Activated CD4-positive, alpha-beta memory T cell treated with anti-CD3 and anti-CD28 coated beads, Interleukin-2, amount 10 ng/mL, durations not matched to agents 7 days and 5 days (primary cell): ENCODE measurements at regions not wholly inside any gene's neighbourhood (a gene's known extent, or its start where the extent isn't known, plus 50 kb on each side); places are given as distances from the start of the nearest gene placed in this dataset.

Experiments used
- CTCF ChIA-PET: fragments of 350-600 bp; sonication (Branson Sonifier 250); formaldehyde crosslinking; loops from one replicate; lab custom pipeline; 2021; ENCODE audit warnings: antibody characterized with exemption, inconsistent platforms; lab: Charles Lee
- POLR2A ChIA-PET: fragments of 350-600 bp; sonication (Branson Sonifier 250); formaldehyde crosslinking; loops from one replicate; lab custom pipeline; 2021; ENCODE audit warnings: antibody characterized with exemption; lab: Charles Lee
- DNase-seq: peaks from one replicate; pipeline ENCODE4 v3.0.0-alpha.2; 2020
- H3K27ac Mint-ChIP-seq: one replicate; pipeline ENCODE4 v1.8.0; 2021; ENCODE audit warnings: mild to moderate bottlenecking, mixed read lengths
- H3K27me3 Mint-ChIP-seq: one replicate; pipeline ENCODE4 v1.8.0; 2021; ENCODE audit warnings: mixed read lengths
- H3K36me3 Mint-ChIP-seq: one replicate; pipeline ENCODE4 v1.8.0; 2021; ENCODE audit warnings: low read depth, mixed read lengths
- H3K4me1 Mint-ChIP-seq: one replicate; pipeline ENCODE4 v1.8.0; 2021; ENCODE audit warnings: mixed read lengths
- H3K4me3 Mint-ChIP-seq: one replicate; pipeline ENCODE4 v1.8.0; 2021; ENCODE audit warnings: mild to moderate bottlenecking, mixed read lengths
- H3K9me3 Mint-ChIP-seq: one replicate; pipeline ENCODE4 v1.8.0; 2021; ENCODE audit warnings: mixed read lengths

DNA sequence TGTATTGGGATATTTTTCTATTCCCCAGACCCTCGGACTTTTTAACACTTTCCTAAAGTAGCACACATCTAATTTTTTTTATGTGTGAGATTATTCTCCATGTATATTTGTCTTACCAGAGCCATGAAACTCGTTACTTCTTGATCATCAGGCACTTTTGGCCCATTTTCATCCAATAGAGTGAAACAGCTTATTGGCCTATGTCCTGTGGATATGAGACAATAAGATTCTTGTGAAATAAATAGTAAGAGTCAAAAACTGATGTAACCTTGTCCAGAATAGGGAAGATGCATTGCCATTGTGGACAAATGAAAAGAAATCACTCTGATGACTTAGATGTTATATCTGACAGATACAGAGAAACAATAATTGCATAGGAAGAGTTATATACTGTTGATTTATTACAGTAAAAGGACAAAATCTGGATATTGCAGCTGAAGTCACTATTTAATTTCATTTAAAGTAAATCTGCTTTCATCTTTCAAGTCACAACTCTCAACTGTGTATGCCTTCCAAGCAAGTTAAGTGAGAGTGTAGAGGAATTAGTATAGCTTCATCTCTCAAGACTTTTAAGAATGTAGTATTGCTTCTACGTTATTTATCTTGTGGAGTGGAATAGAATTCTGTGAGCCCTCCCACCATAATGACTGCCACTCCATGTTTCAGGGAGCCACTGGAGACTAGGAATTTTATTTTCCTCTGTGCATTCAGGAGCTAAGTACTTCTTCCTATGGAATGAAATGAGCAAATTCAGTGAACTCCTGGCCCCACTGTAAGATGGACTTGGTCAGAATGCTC is 86.9 kb downstream of the ADAMTS1 start:
- ChIA-PET POLR2A (no interaction called here), CTCF (no interaction called here)
- H3K27me3 Mint-ChIP-seq, result no peaks in the 10 kb centered on the region
- no peak for DNase-seq
- no peaks in the 10 kb centered on the region for H3K4me1 Mint-ChIP-seq
- H3K4me3 Mint-ChIP-seq, result no peak overlapping the region
- H3K9me3 Mint-ChIP-seq, result no peaks in the 10 kb centered on the region
- no peak overlapping the region for H3K27ac Mint-ChIP-seq
- no peaks in the 10 kb centered on the region for H3K36me3 Mint-ChIP-seq

DNA sequence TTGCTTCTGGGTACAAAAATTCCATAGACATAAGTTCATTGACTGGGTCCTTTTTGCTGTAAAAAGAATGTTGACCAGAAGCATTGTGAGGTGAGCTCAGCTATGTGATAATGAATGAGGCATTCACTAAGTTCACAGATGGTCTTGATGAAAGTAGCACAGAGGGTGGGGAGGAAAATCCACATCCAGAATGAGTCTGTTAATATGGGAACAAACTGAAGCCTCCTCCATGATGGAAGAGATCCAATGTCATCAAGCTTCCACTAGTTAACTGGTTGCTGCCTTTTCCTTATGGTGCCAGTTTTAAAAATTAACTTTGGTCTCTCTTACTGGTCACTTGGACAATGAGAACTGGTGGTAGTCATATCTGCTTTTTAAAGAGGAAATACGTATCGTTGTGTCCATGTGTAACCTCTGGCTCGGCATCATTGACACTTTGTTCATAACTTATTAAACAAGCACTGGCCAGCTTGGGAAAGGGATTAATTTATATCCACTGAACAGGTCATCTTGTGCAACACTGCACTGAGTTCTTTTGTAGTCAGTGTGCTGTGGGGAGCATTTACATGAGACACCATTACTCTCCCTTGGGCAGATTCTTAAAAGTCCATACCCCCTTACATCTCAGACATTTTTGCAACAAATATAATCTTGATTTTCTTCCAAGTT is 88.6 kb downstream of the ADAMTS1 start:
- POLR2A ChIA-PET, result no interaction called here
- Mint-ChIP-seq H3K27ac (no peak overlapping the region), H3K36me3 (no peaks in the 10 kb centered on the region), H3K4me1 (no peaks in the 10 kb centered on the region), H3K27me3 (no peaks in the 10 kb centered on the region), H3K4me3 (no peak overlapping the region), H3K9me3 (no peaks in the 10 kb centered on the region)
- CTCF ChIA-PET, result no interaction called here
- no peak for DNase-seq

GRCh38 chr21:26754853-26755252 is 90.4 kb downstream of the ADAMTS1 start:
- H3K27me3 Mint-ChIP-seq, result no peaks in the 10 kb centered on the region
- H3K4me1 Mint-ChIP-seq, result no peaks in the 10 kb centered on the region
- no peaks in the 10 kb centered on the region for H3K9me3 Mint-ChIP-seq
- H3K27ac Mint-ChIP-seq, result no peak overlapping the region
- no peak overlapping the region for H3K4me3 Mint-ChIP-seq
- H3K36me3 Mint-ChIP-seq, result no peaks in the 10 kb centered on the region
- ChIA-PET POLR2A (no interaction called here), CTCF (no interaction called here)
- DNase-seq, result no peak

DNA sequence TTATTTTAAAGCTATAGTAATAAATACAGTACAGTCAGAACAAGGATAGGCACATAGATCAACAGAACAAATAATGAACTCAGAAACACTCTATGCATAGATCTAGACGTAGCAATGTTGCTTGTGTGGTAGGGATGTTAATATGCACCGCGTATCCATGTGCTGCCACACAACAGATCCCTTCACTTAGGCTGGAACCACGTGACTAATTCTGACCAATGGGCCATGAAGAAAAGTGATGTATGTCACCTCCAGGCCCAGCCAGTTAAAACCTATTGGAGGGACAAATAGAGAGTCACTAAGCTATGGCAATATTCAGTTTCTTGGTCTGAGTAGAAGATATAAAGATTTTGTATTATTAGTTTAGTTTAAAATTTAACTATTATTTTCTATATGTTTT is 91.4 kb downstream of the ADAMTS1 start:
- H3K4me3 Mint-ChIP-seq, result no peak overlapping the region
- H3K36me3 Mint-ChIP-seq, result no peaks in the 10 kb centered on the region
- CTCF ChIA-PET, result no interaction called here
- no peaks in the 10 kb centered on the region for H3K9me3 Mint-ChIP-seq
- no peak overlapping the region for H3K27ac Mint-ChIP-seq
- no peaks in the 10 kb centered on the region for H3K27me3 Mint-ChIP-seq
- no peaks in the 10 kb centered on the region for H3K4me1 Mint-ChIP-seq
- no peak for DNase-seq
- POLR2A ChIA-PET, result no interaction called here

DNA sequence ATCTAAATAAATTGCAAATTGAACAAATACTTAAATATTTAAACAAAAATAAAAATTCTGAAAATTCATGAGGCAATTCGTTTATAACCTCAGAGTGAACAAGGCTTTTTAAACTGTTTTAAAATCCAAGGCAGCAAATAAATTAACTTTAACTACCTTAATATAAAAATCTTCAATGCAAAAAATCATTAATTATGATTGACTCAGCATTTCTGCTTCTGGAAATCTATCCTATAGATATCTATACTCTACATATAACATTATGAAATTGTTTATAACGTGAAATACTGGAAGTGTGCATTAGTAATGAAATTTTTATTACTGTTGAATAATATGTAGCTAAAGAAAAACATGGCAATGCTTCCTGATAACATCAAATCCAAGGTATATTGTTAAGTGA is 92.4 kb downstream of the ADAMTS1 start:
- no peak overlapping the region for H3K27ac Mint-ChIP-seq
- DNase-seq, result no peak
- H3K4me1 Mint-ChIP-seq, result no peaks in the 10 kb centered on the region
- no peaks in the 10 kb centered on the region for H3K27me3 Mint-ChIP-seq
- H3K36me3 Mint-ChIP-seq, result no peaks in the 10 kb centered on the region
- H3K9me3 Mint-ChIP-seq, result no peaks in the 10 kb centered on the region
- no peak overlapping the region for H3K4me3 Mint-ChIP-seq
- POLR2A ChIA-PET, result no interaction called here
- CTCF ChIA-PET, result interaction anchor here (0.6 kb wide), 1 partner anchor 765 kb away, joined by 3 read pairs; no protein-coding TSS in a partner anchor

GRCh38 chr21:26751305-26751704 is 93.9 kb downstream of the ADAMTS1 start:
- H3K4me1 Mint-ChIP-seq, result no peaks in the 10 kb centered on the region
- H3K27me3 Mint-ChIP-seq, result no peaks in the 10 kb centered on the region
- POLR2A ChIA-PET, result no interaction called here
- CTCF ChIA-PET, result no interaction called here
- H3K9me3 Mint-ChIP-seq, result no peaks in the 10 kb centered on the region
- no peak overlapping the region for H3K4me3 Mint-ChIP-seq
- no peaks in the 10 kb centered on the region for H3K36me3 Mint-ChIP-seq
- no peak overlapping the region for H3K27ac Mint-ChIP-seq
- no peak for DNase-seq

DNA sequence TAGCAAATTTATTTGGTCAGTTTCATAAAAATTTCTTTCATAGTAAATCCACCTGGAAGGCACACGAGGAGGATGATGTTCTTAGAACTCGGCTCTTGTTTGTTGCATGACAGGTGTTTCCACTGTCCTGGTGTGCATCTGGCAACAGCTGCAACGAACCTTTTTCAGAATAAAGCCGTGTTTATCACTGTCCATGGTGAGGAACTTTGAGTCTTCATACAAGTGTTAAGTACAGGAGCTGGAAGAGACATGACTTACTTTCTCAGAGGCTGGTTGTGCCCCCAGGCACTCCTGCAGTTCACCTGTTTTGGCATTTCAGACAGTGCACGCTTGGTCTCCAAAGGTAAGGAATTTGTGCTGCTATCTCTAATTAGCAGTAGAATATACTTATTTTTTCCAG is 97.1 kb downstream of the ADAMTS1 start:
- no peak overlapping the region for H3K27ac Mint-ChIP-seq
- ChIA-PET POLR2A (no interaction called here), CTCF (no interaction called here)
- no peaks in the 10 kb centered on the region for H3K9me3 Mint-ChIP-seq
- no peak overlapping the region for H3K4me3 Mint-ChIP-seq
- no peak for DNase-seq
- H3K4me1 Mint-ChIP-seq, result no peaks in the 10 kb centered on the region
- H3K27me3 Mint-ChIP-seq, result no peaks in the 10 kb centered on the region
- H3K36me3 Mint-ChIP-seq, result no peaks in the 10 kb centered on the region

- ChIA-PET CTCF (no interaction called here), POLR2A (no interaction called here)
- no peak overlapping the region for H3K27ac Mint-ChIP-seq
- DNase-seq, result no peak
- H3K36me3 Mint-ChIP-seq, result no peaks in the 10 kb centered on the region
- H3K9me3 Mint-ChIP-seq, result no peaks in the 10 kb centered on the region
- H3K27me3 Mint-ChIP-seq, result no peaks in the 10 kb centered on the region
- H3K4me1 Mint-ChIP-seq, result no peaks in the 10 kb centered on the region
- no peak overlapping the region for H3K4me3 Mint-ChIP-seq
These were observed 98.0 kb downstream of the ADAMTS1 start for GRCh38 chr21:26747216-26747615.

DNA sequence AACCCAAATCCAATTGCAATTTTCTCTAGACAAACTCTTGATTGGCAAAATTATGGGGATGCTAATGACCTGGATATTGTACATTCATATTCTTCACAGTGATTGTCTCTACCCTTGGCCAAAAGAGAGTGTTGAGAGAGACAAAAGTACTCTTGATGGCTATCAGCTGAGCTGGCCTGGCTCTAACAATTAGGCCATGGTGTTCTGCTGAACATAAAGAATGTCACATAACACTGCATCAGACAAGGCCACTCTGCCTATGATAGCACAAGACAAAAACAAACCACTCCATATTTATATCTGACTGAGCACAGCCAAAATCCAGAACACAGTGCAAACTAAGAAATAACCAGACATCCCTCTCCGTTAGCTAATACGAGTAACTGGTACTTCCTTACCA is 101.7 kb downstream of the ADAMTS1 start:
- Mint-ChIP-seq H3K4me3 (no peak overlapping the region), H3K27me3 (no peaks in the 10 kb centered on the region), H3K9me3 (no peaks in the 10 kb centered on the region), H3K36me3 (no peaks in the 10 kb centered on the region), H3K27ac (no peak overlapping the region), H3K4me1 (no peaks in the 10 kb centered on the region)
- DNase-seq, result no peak
- ChIA-PET POLR2A (no interaction called here), CTCF (no interaction called here)

DNA sequence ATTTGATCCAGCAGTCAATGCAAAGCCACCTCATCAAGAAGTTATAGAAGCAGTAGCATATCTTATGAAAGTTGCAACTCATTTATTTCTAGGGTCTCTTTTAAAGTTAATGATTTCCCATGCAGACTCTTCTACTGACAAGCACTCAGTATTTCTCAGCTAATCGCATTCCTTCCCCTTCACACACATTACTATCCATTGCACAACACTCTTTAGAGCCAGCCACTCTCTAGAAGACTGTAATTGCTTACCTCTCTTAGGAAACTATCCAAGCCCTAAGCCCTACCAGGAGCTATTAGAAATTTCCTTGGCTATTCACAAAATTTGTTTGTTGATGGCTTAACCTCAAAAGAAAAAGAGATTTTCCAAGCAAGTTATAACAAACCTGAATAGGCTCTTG is 106.0 kb downstream of the ADAMTS1 start:
- Mint-ChIP-seq H3K27me3 (no peaks in the 10 kb centered on the region), H3K27ac (no peak overlapping the region), H3K4me1 (no peaks in the 10 kb centered on the region), H3K4me3 (no peak overlapping the region), H3K9me3 (no peaks in the 10 kb centered on the region), H3K36me3 (no peaks in the 10 kb centered on the region)
- POLR2A ChIA-PET, result no interaction called here
- no peak for DNase-seq
- CTCF ChIA-PET, result no interaction called here

- Mint-ChIP-seq H3K4me1 (no peaks in the 10 kb centered on the region), H3K4me3 (no peak overlapping the region), H3K27me3 (no peaks in the 10 kb centered on the region), H3K36me3 (no peaks in the 10 kb centered on the region), H3K9me3 (no peaks in the 10 kb centered on the region), H3K27ac (no peak overlapping the region)
- POLR2A ChIA-PET, result no interaction called here
- CTCF ChIA-PET, result no interaction called here
- no peak for DNase-seq
These were observed 108.8 kb downstream of the ADAMTS1 start for GRCh38 chr21:26736449-26736848.

DNA sequence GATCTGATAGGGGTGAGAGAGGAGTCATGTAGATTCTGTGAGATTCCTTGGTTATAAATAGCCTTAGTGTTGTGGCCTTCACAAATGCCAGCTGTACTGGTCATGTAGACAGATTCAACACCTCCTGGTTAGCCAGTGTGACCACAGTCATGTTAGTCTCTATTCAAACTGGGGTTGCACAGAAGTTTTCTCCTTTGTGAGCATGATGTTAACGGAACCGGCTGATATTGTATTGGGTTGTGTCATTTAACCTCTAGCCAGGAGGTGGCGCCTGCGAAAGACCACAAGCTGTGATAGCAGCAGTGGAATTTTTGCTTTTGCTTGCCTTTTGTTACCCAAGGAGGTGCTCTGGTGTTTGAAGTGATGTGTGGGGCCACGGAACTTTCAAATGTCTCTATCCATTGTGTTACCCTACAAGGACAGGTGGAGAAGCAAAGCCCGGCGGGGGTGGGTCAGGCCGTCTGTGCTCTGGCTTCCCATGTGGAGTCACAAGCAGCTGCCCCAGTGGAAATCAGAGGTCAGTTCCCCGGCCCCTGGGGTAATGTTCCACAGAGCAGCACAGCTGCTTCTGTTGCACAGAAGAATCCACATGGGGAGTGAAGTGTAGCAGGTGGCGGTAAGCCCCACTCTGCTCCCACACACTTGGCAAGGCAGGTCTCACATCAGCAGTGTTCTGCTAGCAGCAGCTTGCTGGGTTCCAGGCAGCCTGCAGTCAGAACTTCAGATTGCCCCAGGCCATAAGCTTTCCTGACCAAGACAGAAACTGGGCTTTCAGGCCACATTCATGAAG is 112.6 kb downstream of the ADAMTS1 start:
- no peak overlapping the region for H3K27ac Mint-ChIP-seq
- ChIA-PET CTCF (interaction anchor here (0.8 kb wide), 1 partner anchor 9 kb away, joined by 3 read pairs; no protein-coding TSS in a partner anchor), POLR2A (no interaction called here)
- no peaks in the 10 kb centered on the region for H3K36me3 Mint-ChIP-seq
- no peaks in the 10 kb centered on the region for H3K9me3 Mint-ChIP-seq
- H3K27me3 Mint-ChIP-seq, result no peaks in the 10 kb centered on the region
- DNase-seq, result peak; percentile 17
- H3K4me3 Mint-ChIP-seq, result no peak overlapping the region
- no peaks in the 10 kb centered on the region for H3K4me1 Mint-ChIP-seq

GRCh38 chr21:26719750-26720149 is 125.5 kb downstream of the ADAMTS1 start:
- H3K4me1 Mint-ChIP-seq, result no peaks in the 10 kb centered on the region
- no peak overlapping the region for H3K4me3 Mint-ChIP-seq
- H3K27ac Mint-ChIP-seq, result no peak overlapping the region
- no peak for DNase-seq
- ChIA-PET CTCF (no interaction called here), POLR2A (no interaction called here)
- H3K27me3 Mint-ChIP-seq, result no peaks in the 10 kb centered on the region
- H3K36me3 Mint-ChIP-seq, result no peaks in the 10 kb centered on the region
- H3K9me3 Mint-ChIP-seq, result no peaks in the 10 kb centered on the region
